ENCODE measurements at regions not wholly inside any gene's neighbourhood (a gene's known extent, or its start where the extent isn't known, plus 50 kb on each side); places are given as distances from the start of the nearest gene placed in this dataset.
"Not testable (repeated sequence)": the region's sequence is repeated elsewhere in the genome, so short reads cannot be mapped to it uniquely, and the experiment has no call there.

GRCh38 chr6:93678841-93679454, 259.6 kb upstream of the EPHA7 start:
- DNase-seq (ENCODE audit: low read depth, low spot score): no peak

GRCh38 chr6:93677264-93677965, 258.1 kb upstream of the EPHA7 start:
- DNase-seq (ENCODE audit: low read depth, low spot score): no peak

GRCh38 chr6:93676581-93676980, 257.2 kb upstream of the EPHA7 start:
- DNase-seq (ENCODE audit: low read depth, low spot score): no peak

GRCh38 chr6:93675856-93676417, 256.6 kb upstream of the EPHA7 start:
- DNase-seq (ENCODE audit: low read depth, low spot score): no peak

GRCh38 chr6:93663111-93663510, 243.8 kb upstream of the EPHA7 start:
- no peak for DNase-seq (ENCODE audit: low read depth, low spot score)

- DNase-seq (ENCODE audit: low read depth, low spot score): no peak
Observed at GRCh38 chr6:93654548-93654947, 235.2 kb upstream of the EPHA7 start.

- DNase-seq (ENCODE audit: low read depth, low spot score): no peak
Observed at GRCh38 chr6:93644611-93645010, 225.3 kb upstream of the EPHA7 start.

- DNase-seq (ENCODE audit: low read depth, low spot score): no peak
Observed at GRCh38 chr6:93639126-93639525, 219.8 kb upstream of the EPHA7 start.

- DNase-seq (ENCODE audit: low read depth, low spot score): not testable (repeated sequence)
Observed at GRCh38 chr6:93636987-93637664, 217.8 kb upstream of the EPHA7 start.

GRCh38 chr6:93624408-93624807, 205.0 kb upstream of the EPHA7 start:
- no peak for DNase-seq (ENCODE audit: low read depth, low spot score)

GRCh38 chr6:93621442-93621841, 202.1 kb upstream of the EPHA7 start:
- no peak for DNase-seq (ENCODE audit: low read depth, low spot score)

GRCh38 chr6:93604951-93605350, 185.6 kb upstream of the EPHA7 start:
- no peak for DNase-seq (ENCODE audit: low read depth, low spot score)

GRCh38 chr6:93592417-93592816, 173.1 kb upstream of the EPHA7 start:
- DNase-seq (ENCODE audit: low read depth, low spot score): no peak

- DNase-seq (ENCODE audit: low read depth, low spot score): no peak
Observed at GRCh38 chr6:93586306-93586705, 166.9 kb upstream of the EPHA7 start.

GRCh38 chr6:93584300-93584699, 164.9 kb upstream of the EPHA7 start:
- DNase-seq (ENCODE audit: low read depth, low spot score): no peak

- no peak for DNase-seq (ENCODE audit: low read depth, low spot score)
Observed at GRCh38 chr6:93581371-93581770, 162.0 kb upstream of the EPHA7 start.

- no peak for DNase-seq (ENCODE audit: low read depth, low spot score)
Observed at GRCh38 chr6:93580446-93580845, 161.1 kb upstream of the EPHA7 start.

- DNase-seq (ENCODE audit: low read depth, low spot score): no peak
Observed at GRCh38 chr6:93575495-93576267, 156.3 kb upstream of the EPHA7 start.

- no peak for DNase-seq (ENCODE audit: low read depth, low spot score)
Observed at GRCh38 chr6:93574299-93574698, 154.9 kb upstream of the EPHA7 start.

- no peak for DNase-seq (ENCODE audit: low read depth, low spot score)
Observed at GRCh38 chr6:93571346-93571745, 152.0 kb upstream of the EPHA7 start.

GRCh38 chr6:93568169-93568568, 148.8 kb upstream of the EPHA7 start:
- no peak for DNase-seq (ENCODE audit: low read depth, low spot score)

GRCh38 chr6:93567164-93567563, 147.8 kb upstream of the EPHA7 start:
- no peak for DNase-seq (ENCODE audit: low read depth, low spot score)
